GM19240 (cell line): ENCODE measurements at regions not wholly inside any gene's neighbourhood (a gene's known extent, or its start where the extent isn't known, plus 50 kb on each side); places are given as distances from the start of the nearest gene placed in this dataset.

ENCODE experiments used
- DNase-seq: peaks from one replicate; pipeline ENCODE4 v3.0.0; 2011; ENCODE audit warnings: low spot score; ENCODE audit not compliant: insufficient read length

DNA sequence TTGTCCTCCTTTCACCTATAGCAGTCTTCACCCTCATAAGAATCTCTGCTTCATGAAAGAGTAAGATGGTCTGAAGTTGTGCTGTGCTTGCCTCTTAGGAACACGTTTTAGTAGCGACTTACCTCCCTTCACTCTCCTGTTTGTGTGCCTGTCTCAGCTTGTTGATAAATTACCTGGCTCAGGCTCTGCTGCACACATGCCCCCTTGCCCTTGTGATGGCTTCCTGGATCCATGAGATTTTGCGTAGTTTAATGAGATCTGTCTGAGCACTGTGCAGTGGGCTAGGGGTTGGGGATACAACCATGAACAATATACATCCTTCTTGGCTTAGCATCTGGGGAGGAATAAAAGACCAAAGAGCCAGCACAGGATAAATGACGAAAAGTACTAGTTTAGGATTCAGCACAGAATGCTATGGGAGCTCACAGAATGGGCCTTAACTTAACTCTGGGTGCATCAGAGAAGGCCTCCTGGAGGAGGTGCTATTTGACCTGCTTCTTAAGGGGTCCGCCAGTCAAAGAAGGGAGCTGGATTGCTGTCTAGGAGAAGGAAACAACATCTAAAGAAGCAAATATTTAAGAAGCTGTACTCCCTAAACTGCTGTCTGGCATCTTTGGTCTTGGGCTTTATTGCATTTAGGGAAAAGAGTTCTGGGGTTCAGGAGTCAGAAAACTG, 175.7 kb upstream of the PLXNA2 start:
- no peak for DNase-seq

DNA sequence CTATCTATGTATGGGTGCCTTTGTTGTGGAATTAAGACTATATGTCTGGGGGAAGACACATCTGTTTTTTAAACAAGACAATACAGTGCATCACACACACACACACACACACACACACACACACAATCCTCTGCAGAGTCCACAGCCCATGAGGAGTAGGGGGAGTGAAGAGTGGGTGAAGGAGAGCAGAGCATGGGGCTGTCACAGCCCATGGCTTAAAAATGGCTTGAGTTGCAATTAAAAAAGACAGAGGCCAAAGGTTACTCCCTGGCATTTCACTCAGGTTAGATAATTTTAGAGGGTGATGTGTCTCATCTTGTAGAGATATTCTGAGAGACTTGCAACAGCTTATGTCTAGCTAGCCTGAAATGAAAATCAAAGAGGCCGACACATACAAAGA, 176.5 kb upstream of the PLXNA2 start:
- no peak for DNase-seq

DNA sequence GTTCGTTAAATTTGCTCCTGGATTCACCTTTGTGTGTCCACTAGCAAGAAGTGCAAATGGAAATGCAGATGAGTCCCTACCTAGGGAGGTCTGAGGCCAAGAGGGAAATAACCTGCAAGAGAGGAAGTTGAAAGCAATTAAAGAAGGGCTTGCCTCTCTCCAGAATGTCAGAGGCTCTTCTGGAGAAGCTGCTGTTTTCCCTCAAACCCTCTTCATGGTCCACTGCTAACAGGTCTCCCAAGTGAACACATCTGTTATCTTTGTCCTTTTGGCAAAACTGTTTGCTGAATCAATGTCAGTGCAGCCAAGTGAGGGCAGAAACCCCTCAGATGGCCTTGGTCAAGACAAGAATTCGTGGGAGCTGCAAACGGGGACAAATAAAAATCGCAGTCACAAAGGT, 177.3 kb upstream of the PLXNA2 start:
- no peak for DNase-seq

DNA sequence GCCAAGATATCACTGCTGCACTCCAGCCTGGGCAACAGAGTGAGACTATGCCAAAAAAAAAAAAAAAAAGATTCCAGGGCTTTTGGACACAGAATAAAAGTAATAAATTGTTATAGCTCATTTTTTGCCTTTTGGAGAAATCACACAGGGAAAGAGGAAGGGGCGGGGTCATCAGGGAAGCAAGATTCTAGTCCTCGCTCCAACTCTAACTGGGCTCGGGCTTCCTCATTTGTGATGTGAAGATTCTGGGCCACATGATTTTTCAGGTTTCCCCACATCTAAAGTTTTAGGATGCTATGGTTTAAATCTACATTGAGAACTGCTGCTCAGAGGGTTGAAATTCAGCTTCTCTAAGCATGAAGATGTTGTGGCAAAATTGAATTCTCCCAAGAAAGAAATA, 179.3 kb upstream of the PLXNA2 start:
- DNase-seq = no peak

DNA sequence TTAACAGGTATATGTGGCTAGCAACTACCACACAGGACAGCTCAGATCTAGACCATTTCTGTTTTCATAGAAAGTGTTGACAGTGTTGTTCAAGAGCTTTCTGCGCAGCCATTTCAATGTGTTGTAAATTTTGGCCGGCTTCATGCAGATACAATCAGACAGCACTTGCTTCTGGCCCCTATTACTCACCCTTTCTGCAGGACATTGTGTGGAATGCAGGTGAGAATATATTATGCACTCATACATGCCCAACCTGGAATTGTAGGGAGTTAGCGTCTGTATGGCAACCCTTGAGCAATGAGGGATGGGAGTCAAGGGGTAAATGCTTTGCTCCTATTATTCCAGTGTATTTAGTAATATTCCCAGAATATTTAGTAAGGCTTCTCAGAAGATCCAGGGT, 180.9 kb upstream of the PLXNA2 start:
- DNase-seq = no peak

DNA sequence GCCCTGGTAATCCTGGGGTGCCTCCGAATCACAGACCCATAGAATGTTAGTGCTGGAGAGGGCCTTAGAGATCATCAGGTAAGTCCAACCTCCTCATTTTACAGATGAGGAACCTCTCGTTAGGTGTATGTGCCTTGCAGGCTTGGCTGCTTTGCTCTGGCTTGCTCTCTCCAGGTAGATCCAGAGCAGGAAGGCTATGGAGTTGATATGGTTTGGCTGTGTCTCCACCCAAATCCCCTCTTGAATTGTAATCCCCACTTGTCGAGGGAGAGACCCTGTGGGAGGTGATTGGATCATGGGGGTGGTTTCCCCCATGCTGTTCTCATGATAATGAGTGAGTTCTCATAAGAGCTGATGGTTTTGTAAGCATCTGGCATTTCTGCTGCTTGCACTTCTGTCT, 186.0 kb upstream of the PLXNA2 start:
- DNase-seq = no peak

DNA sequence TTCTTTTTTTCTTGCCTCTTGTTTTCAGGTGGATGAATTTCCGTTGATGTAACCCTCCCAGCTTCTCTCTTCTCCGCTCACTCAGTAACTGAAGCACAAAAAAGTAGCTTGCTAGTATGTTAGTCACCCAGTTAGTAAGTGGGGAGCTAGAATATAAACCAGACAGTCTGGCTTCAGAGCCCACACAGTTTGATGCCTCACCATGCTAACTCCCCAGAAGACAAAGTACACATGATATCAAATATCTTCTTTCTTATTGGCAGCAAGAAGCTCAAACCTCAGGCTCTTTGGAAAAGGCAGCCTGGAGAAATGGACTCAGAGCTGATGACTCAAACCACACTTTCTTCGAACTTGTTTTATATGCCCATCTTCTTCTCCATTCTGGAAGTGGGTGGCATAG, 187.5 kb upstream of the PLXNA2 start:
- no peak for DNase-seq

DNA sequence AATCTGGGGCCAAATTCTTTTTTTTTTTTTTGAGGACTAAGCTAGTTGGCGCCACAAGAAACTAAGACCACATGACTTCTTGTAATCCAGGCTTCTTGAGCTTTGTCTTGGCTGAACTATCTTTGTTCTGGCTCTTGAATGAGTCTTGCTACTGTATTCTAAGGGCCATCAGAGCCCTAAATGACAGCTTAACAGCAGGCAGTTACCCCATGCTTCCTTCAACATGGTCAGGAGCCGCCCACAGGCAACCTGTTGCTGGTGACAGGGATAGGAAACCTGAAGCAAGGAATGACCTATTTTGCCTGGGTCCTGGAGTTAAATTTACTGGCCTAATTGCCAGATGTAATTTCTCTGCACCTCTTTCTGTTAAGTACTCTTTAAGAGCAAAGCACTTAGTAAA, 188.2 kb upstream of the PLXNA2 start:
- no peak for DNase-seq

DNA sequence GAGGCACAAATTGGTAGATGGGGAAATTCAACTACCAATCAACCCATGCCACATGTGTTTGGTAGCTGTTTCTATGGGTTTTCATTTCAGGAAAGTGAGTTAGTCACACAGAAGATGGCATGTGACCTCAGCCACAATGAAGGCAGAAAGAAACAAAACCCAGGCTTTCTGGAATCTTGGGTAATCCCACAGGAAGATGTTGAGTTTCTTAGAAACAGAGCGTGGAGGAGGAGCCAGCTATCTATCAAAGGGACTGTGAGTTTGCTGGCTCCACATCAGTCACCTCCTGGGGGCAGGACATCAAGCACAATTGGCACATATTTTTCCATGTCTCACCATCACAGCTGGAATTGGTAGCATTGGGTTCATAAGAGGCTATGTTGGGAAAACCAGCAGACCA, 188.9 kb upstream of the PLXNA2 start:
- no peak for DNase-seq

DNA sequence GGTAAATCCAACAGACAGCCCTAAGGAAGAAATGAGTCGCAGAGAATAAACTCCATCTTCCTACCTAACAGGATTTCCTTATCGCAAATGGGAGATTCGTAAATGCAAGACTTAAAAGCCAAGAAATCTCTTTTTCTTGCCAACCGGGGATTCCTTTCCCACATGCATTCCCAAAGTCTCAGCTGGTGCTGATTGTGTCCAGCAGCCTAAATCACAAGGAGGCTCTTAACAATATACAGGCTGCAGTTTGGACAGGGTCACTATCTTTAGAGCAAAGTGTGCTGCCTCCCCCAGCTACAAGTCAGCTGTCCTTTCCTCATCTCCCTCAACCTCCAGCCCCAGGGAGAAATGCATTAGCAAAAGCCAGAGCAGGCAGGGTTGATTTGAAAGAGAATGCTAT, 189.8 kb upstream of the PLXNA2 start:
- DNase-seq = no peak

DNA sequence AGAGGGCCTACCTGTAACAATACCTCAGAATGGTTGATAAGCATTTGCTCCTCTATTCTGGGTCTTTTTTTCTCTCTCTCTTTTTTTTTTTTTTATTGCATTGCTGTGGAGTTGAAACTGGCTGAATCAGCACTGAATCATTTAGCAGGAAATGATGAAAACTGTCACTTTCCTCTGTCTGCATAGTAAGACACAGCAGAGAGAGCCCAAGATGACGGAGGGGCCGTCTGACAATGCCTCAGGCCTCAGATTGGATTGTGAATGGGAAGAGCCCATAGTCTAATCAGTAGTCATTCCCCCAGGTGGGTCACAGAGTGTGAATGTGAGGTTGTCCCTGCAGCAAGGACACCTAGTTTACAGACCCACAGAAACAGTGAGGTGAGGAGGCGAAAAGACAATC, 193.2 kb upstream of the PLXNA2 start:
- DNase-seq = no peak

DNA sequence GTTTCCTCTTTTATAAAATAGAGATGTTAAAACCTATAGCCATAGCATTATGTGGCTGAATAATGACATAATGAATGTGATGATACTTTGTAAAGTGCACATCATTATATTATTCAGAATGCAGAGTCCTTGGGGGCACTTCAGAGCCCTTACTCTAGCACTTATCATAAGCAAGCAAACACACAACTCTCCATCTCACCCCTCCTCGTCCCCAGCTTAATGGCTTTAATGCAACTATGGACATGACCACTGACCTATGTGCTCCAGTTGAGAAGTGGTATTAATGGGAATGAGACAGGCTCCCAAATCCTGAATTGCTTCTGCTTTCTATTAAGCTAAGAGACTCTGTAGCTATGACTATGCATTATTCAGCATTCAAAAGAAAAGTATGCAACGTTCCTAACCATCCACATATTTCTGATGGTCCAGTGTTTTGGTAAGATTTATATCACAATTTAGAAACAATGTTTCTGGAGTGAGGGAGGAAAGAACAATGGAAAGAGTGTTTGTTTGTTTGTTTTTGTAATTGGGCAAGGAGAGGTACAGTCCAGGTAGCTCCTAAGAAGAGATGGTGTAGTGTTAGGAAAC, 194.0 kb upstream of the PLXNA2 start:
- no peak for DNase-seq

DNA sequence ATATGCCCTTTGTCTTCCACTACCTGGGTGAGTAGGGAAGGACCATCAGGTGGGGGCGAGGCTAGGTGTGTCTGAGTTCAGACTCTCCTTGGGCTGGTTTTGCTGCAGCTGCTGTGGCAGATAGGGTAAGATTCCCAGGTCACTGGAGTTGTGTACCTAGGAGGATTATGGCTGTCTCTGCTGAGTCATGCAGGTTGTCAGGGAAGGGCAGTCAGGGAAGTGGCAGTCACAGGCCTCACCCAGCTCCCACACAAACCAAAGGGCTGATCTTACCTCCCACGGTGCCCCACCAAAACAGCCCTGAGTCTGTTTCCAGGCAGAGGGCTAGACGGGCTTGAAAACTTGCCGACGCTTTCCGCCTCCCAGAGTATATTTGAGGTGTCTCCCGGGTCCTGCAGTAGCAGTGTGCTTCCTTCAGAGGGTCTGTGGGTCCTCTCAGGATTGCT, 201.6 kb upstream of the PLXNA2 start:
- DNase-seq = no peak

DNA sequence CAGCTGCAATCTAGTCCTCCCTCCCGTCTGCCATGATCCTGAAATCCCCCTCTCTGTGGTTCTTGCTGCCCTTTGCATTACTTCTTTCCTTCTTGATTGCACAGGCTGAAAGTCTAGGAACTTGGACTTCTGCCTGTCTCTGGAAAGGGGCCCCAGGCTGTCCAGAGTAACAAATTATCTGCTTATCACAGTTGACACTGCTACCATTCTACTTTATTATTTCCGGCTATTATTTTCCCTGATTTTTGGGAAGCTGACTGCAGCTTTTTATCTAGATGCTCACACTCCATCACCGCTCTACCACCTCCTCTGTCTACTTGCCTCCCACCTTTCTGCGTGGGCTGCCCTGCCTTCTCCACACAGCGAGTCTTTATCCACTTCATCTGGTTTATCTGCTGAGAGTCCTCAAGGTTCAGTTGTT, 202.1 kb upstream of the PLXNA2 start:
- no peak for DNase-seq

DNA sequence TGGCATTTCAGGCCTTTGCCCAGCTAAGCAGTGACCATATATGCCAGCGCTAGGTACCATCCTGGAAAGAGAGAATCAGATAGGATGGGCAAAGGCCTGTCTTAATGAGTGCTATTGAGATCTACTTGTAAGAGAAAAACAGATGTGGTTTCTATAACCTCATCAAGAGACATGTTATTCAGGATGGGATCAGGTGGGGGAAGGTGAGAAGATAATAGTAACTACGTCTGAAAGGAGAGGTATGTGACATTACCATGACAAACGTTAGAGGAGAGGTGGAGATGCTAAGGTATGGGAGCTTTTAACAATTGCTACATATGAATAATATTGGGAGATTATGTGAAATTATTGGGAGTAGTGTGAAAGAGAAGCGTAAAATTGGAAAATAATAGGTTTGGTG, 204.2 kb upstream of the PLXNA2 start:
- no peak for DNase-seq

DNA sequence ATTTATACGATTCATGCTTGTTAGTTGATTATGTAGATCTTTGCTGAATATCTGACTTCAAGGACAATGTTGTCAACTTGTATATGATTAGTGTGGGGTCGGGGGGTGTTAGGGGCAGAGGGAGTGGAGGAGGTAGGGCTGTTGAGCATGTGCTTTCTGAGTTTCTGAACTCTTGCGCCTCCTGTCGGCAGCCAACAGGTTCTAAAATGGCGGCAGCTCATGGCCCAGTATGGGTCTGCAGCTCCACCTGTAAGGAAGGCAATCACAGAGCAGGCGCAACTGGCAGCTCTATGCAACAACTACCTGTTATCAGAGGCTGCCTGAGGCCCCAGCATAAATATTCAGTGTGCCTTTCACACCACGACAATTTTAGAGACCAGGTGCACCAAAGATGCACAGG, 205.8 kb upstream of the PLXNA2 start:
- no peak for DNase-seq

DNA sequence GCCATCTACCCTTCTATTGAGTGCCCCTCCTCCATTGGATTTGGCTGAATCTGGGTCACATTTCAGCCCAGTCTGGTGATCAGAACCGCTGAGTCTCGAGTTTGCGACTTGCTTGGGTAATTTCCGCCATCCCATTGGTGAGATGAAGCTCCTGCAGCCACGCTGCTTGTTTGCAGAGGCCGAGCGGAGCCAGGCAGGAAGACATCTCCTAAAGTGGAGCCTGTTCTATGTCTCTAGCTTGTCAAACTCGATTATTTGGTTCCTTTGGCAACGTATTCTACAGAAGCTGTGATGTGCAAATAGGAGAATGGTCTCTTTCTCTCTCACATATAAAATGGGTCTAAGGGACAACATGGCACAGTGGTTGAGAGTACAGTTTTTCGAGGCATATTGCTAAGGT, 206.8 kb upstream of the PLXNA2 start:
- no peak for DNase-seq

DNA sequence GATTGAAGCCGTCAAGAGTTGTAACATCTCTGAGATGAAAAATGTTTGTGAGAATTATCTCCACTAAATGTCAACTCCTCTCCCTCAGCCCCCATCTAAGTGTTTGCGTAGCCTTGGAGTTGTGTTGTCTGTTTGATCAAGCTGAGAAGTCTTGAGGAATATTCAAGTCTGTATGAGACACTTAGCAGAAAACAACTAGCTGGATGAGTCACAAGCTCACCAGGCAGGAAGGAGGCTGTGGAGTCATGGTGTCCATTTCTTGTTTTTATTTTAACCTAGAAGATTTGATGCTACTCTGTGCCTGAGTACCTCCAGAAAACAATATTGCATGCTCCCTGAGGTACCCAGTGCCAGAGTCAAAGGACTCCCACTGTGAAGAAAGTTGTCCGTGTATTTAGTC, 211.6 kb upstream of the PLXNA2 start:
- DNase-seq = no peak

DNA sequence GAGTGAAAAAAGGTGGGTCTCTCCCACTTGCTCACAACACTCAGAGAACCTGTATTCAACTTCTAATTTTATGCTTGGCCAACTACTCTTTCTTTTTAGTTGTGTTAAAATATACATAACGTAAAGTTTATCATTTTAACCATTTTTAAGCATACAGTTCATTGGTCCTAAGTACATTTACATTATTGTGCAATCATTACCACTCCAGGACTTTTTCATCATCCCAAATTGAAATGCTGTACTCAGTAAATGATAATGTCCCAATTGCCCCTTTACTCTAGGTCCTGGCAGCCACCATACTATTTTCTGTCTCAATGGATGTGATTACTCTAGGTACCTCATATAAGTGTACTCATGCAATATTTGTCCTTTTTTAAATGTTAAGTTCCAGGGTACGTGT, 212.3 kb upstream of the PLXNA2 start:
- DNase-seq = no peak

DNA sequence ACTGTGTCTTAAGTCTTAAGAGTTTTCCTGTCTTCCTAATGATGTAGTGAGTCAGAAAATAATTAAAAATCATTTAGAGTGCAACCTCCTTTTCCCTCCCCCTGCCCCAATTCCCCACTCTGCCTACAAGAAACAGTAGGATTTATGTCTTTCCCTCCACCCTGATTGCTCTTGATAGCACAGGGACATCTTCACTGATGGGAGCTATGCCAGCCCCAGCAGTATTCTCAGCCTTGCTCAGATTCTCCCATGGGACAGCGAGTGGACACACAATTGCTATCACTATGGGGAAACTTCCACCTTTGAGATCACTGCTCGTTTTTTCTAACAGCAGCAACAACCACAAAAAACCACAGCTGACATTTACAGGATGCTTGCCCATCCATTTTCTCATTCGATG, 216.6 kb upstream of the PLXNA2 start:
- DNase-seq = no peak

DNA sequence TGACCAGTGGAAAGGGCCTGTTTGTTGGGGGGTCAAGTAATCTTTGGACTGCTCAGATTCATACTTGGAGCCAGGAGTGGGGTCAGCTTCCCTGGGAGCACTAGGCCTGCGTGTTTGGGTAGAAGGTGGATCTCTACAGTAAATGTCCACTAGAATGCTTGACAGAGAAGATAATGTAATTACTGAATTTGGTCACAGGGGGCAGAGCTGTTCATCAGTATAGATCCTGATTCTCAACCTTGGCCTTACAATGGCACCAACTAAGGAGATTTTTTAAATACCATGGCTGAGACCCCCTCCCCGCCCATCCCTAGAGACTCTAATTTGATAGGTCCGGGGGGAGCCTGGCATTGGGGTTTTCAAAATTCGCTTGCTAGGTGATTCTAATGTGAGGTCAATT, 217.5 kb upstream of the PLXNA2 start:
- no peak for DNase-seq

DNA sequence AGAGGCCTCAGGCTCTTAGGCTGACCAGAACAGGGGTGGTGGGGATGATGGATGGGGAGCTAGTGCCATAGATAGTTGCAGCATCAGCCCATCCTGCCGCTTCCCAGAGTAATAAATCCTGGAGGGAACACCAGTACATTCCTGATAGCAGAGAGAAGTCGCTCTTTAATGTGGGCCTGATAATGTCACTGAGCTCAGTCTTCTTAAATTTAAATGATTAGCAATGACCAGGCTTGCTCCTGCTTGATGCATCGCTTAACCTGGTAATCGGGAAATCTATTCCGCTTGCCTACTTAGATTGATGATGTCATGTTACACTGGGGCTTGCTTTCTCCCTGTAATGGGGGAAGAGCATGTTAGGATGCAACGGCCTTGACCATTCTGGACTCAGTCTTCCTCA, 218.6 kb upstream of the PLXNA2 start:
- no peak for DNase-seq

DNA sequence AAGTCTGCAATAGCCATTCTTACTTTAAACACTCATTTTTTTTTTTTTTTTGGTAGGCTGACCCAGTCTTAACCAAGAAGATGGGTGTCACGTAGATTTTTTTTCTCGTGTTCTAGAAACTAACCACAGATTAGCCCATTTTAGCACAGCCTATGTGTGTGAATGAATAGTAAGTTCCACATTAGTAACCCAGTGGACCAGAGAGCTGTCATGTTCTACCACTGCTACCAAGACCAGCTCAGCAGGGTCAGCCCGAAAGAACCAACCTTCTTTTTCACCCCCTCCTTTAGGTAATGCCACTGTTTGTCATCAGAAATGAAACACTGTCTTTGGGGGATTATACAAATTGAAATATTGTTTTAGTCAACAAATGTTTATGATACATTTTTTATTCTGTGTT, 221.1 kb upstream of the PLXNA2 start:
- DNase-seq = no peak
